GM19452 (cell line): ENCODE measurements at regions not wholly inside any gene's neighbourhood (a gene's known extent, or its start where the extent isn't known, plus 50 kb on each side); places are given as distances from the start of the nearest gene placed in this dataset.

ENCODE experiments used
- ATAC-seq: cut with Tn5 transposase; IDR thresholded peaks from one replicate; pipeline ENCODE4 v1.9.1; 2021; ENCODE audit not compliant: unreplicated experiment

DNA sequence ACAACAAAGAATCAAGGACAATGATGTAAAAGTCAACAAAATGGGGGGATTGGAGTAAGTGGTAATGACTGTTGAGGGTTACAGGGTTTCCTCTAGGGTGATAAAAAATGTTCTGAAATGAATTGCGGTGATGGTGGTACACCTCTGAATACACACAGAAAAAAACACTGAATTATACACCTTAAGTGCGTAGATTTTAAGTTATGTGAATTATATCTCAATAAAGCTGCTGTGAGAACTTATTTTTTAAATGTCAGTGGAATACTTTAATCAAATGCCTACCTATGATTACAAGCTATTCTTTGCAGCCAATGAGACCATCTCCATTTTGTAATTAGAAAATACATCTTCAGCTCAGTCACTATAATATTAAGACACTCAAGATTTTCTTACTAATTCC lies 53.5 kb downstream of the ZNF608 start:
- ATAC-seq = no peak

DNA sequence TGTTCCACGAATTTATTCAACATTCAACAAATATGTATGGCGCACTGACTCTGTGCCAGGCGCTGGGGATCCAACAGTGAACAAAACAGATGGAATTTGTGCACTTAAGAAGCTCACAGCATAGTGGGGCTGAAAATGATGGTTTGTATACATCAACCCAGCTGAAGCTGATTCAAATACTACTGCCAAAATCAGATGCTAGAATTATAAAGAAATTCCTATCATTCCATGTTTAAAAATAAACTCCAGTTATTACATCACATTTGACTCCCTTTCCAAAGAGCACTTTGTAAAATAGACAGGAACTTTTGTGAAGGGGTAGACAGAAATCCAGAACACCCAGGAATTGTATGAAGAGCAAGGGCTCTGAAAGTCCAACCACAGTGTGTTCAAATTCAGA lies 54.1 kb downstream of the ZNF608 start:
- no peak for ATAC-seq

DNA sequence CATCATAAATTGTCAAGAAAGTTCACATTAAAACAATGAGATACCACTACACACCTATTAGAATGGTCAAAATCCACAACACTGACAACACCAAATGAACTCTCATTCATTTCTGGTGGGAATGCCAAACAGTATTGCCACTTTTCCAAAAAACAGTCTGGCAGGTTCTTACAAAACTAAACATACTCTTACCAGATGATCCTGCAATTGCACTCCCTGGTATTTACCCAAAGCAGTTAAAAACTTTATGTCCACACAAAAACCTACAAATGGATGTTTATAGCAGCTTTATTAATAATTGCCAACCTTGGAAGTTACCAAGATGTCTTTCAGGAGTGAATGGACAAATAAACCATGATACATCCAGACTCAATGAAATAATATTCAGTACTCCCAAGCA lies 56.8 kb downstream of the ZNF608 start:
- no peak for ATAC-seq

DNA sequence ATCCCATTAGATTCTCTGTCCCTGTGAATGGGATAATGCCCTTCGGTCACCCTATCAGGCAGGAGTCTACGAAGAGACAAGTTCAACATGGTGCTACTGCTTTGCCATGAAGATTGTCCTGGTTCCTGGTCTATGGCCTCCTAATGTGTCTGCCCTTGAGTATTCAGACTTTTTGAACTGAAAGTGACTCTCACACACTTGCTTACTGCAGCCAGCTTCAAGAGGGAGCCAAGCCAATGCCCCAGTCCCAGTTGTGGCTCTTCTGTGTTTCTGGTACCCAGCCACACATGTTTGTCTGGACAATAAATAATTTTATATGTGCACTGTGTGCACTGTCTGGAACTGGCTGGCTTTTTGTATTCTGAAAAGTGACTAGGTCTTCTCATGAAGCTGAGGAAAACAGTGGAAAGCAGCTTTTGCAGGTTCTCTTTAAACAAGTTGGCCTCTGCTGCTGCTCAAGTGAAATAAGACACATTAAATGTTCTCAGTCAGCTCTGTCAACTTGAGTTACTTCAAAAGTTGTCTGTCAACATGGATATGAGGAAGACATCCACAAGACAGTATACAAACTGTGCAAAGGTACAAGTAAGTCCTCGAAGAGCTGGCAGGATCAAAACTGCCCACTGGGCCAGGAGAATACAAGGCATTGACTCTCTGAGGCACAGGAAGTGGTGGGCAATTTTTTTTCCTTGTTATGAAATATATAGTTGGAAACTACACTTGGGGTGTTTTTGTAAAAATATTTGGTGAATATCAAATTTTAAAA lies 60.0 kb downstream of the ZNF608 start:
- ATAC-seq = no peak

DNA sequence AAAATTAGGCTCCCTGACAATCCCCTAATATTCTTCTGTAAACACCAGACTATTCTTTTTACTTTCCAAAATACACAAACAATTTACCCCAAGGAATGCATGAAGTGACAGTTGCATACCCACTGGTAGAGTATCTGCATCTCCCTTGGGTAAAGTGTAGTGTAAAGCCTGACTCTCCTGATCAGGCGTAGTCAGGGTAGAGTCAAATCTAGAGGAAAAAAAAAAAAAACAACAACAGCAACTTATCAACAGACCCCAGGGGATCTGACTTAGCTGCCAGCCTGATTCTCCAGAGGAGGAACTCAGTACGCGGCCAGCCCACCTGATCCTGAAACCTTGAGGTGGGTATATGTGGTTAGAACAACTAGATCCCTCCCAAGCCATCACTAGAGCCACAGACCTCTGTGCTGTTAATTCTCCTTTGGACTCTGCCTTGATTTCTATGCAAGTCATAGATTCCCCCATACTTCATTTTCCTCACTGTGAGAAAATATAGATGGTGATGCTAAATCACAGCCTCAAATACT lies 61.0 kb downstream of the ZNF608 start:
- ATAC-seq = no peak

DNA sequence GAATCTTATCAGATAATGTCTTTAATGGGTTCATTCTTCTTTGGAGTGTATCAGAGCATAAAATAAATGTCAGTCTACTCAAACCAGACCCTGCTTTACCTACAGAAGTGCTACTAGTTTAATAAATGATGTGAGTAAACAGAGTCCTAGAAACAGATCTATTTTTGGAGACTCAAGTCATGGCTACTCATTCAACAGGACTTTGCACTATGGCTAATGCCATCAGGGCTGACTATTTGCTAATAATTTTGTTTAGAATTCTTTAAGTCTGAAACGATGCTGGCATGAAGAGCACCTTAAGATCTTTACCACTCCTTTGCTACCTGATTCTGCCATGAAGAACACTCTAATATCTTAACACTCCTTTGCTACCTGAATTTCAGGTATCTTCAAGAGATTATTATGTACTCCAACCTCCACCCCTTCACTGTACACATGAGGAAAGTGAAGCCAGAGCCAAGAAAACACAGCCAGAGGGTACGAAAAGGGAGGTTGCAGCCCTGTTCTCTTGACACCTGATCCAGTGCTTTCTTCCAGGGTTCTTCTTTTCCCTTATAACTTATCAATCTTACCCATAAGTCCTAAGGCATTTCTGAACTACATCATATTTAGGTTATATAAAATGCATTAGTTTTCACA lies 62.4 kb downstream of the ZNF608 start:
- ATAC-seq = no peak

DNA sequence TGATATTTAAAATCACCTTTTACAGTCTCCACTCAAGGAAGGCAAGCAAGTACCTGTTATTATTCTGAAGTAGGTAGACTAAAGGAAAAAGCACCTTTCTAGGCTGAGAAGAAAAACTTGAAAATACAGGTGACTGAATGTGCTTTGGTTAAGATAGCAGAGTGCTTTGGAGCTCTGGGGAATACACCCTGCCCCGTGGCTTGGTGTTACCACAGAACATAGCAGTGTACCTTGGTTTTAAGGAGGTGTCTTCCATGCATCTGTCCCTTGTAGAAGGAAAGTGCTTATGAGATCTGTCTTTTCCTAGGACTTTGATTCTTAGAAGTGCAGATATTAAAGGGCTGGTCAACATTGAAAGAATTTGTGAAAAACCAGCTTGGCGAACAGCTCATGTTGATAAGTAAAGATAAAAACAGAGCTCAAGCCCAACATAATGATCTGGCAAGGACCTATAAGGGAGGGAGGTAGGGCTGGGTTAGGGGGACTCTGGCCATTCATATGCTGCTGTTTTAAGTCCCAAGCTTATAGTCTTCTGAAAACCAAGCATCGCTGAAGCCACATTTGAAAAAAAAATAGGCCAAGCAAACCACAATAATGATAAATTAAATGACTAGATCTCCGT lies 66.8 kb downstream of the ZNF608 start:
- ATAC-seq = no peak

DNA sequence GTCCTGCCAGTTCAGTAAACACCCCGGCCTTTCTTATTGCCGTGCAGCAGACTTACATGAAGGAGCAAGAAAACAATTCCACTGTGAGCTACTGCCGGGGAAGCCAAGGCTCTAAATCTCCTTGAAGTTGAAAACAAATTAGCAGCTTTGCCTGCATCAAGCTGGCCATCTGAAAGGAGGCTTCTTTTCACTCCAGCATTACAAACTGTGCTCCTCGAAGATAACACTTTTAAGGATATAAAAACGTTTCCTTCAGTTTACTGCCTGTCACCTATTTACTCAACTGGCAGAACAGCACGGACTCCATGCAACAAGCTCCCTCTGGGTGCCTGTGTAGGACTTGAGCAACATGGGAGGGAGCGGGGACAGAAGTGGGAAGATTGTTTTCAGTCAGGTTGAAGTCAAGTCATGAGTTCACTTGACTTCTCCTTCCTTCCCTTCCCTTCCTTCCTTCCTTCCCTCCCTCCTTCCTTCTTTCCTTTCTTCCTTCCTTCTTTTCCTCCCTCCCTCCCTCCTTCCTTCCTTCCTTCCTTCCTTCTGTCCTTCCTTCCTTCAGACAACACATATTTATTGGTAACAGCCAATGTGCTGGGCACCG lies 67.4 kb downstream of the ZNF608 start:
- no peak for ATAC-seq

DNA sequence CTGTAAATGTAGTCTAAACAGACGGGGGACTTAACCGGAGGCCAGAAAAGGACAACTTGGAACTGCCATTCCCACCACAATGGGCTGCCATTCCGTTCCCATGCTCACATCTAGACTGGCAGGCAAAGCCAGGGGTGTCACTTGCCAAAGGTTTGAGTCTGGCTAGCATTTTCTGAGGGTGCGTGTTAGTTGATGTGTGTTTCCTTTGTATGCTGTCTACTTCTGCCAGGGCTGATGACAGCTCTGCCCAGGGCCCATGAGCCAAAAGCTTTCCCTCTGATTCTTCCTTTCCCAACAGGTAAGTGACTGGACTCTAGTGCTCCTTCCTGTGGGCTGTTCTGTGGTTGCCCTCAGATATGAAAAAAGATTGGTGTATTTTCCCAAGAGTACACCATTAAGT lies 68.0 kb downstream of the ZNF608 start:
- no peak for ATAC-seq

DNA sequence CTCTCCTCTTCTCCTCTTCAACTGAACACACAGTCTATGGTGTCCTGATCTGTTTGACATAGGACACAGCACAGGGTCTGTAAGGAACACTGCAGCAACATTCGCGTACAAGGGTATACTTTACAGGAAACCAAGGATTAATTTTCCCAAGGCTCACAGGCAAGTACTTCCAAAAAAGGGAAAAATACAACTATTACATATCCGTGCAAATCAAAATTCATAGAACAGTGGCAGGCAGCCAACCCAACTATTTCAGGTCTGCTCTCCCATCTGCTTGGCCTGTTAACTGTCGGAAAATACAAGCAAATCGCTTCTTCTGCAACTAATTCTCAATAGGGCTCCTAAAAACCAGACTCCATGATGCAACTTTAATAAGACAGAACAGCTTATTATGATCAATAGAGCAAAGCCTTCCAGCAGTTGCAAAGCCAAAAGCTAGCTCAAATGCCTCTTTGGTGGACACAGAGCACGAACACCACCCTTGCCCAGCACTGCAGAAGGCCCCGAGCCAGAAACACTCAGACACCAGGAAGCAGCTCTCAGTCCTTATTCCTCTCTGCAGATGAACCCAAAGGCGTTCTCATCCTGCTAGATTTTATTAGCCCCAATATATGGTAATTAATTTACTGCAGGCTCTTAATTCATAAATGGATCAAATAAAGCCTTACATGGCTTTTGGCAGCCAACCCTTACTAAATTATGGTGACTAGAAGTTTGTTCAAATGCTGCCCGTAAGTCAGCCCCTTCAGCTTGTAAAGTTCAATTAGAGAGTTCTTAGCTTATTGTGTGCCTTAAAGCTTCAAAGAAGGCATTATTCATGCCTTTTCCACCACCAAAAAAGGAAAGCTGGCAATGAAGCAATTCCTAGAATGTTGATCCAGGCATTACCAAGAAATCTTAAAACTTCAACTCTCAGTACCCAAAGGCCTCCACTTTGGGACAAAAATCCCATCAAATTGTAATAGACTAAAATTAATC lies 68.8 kb downstream of the ZNF608 start:
- no peak for ATAC-seq

DNA sequence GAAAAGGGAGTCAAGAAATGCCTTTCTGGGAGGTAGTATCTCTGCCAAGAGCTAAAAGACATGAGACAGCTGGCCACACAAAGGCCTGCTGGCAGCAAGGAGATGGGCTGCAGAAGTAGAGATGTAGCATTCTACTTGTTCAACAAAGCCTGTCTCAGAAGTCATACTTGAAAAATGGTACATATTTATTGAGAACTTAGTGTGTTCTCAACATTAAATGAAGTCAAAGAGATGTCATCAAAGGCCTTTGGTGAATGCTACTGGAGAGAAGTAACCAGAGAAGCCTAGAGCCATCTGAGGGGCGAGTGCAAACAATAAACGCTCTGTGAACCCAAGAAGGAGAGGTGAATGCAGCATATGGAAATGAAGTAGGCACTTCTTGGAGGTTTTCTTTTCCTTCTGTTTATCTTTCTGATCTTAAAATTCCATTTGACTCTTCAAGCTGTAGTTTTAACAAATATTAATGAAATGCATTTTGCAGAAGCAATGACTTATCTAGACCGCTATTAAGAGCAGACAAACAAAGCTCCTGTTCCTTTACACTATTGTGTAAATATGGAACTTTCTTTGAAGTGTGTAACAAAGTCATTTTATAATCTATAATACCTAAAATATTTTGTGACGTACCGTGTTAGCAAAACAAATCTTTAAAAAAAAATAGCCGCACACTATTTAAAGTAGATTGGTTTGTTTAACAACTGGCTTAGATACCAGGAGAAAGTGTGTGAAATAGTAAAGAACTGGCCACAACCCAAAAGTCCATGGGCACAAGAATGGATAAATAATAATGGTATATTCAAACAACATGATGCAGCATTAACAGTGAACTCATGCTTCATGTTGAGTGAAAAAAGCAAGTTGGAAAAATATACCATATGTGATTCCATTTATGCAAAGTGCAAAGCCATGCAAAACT lies 70.2 kb downstream of the ZNF608 start:
- no peak for ATAC-seq

DNA sequence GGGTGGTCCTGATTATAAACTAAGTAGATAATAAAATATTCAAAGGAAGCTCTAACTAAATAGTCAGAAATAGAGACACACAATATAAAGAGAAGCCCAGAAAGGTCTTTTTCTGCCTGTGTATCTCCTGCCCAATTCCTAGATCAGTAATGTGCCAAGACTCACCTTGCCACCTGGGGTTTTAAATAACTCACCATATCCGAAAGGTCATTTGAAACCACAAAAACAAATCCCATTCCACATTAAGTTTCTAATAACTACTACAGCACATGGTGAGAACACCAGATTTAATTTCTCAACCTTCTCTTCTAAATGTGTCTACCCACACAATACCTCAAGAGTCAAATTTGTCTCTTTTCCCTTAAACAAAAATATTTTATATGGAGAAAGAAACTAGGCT lies 75.2 kb downstream of the ZNF608 start:
- no peak for ATAC-seq

DNA sequence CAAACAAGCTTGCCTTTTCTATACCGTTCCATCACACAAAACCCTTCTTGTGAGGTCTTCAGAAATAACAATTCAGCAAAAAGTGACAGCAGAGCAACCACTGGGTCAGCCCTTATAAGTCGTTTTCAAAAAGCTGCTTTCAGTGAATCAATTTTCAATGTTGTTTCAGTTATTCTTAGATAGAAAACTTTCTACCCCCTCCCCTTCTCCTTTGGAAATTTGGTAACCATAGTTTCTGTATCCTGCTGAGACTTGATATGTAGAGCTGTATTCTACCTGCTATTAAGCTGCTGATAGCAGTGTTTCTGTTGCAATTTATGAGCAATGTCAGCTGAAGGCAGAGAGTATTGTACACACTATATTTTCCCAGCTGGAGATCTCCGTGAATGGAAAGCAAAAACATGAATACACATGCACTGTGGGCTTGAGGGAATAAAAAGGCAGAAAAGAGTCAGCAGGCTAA lies 75.7 kb downstream of the ZNF608 start:
- no peak for ATAC-seq

DNA sequence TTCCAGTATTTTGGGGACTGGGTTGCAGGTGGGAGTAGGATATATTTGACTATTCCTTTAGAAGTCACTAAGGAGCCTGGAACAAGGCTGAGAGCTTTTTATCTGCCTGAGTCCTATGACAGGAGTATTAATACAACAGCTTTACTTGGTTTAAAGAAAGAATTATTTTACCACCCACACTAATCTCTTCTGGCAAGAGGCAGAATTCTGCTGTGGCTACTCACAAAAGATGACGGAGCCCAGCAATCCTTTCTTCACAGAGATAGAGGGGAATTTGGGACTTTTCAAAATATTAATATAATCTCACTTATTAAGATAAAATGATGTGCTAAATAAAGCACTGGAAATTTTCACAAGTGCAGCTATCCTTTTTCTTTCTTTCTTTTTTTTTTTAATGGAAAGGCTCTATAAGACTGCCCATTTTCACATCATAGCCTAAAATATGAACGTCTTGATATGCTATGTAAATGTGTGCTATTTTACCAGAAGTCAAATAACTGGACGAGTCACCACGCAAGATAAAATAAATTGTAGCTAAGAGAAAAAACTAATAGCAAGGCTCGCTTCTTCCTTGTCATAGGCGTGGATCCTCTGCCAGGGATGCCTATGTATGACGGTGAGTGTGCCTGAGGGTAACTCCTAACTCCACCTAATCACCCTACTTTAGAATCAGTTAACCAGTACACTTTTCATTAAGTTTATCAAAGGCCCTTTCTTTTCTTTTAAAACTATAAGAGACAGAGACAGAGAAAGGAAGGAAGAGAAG lies 76.3 kb downstream of the ZNF608 start:
- ATAC-seq = no peak

DNA sequence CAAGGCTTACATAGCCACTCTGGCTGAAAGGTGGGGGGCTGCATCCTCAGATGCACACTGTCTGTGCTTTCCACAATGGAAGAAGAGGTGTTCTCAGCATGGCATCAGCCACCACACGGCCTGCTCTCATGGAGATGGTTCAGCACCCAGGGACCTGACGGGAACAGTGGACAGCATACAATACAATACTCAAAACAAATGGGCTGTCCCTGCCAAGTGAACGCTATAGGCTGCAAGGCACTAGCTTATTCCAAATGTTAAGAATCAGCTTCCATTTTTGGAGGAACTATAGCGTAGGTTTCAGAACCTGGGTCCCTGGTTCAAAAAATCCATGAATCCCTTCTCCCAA lies 77.2 kb downstream of the ZNF608 start:
- ATAC-seq = no peak

DNA sequence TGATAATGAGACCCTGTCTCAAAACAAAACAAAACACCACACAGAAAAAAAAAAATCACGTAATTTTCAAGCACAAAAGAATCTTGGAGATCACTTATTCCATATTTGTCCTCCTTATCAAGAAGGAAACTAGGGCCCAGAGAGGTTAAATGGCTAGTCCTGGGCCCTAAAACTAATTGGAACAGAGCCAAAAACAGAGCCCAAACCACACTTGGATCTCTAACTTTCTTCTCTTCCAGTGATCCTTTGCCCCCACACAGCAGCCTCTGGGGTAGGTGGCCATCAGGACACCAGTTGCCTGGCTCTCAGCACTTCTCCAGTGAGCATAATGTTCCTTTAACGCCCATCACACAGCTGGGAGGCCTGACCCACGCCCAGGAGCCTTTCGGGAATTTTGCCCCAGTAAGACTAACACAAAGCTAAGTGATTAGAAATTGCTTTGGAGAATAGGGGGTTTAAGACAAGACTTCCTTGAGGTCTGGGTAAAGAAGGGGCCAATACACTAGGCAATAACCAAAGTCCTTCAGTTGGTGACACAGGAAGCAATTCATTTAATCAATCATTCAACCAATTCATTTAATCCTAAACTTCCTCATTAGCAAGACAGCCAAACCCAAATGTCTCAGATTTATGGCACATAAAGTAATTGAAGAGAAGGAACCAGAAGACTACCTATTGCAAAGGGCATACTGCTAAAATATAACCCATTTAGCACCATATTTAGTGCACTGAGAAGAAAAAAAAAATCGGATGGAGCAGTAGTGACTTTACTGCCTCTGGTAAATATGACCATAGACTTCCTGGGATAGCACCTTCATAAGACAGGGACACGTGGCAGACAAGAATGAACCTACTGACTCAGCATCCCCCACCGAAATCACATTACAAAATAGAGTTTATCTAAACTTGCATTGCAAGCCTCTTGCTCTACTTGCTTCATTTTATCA lies 77.8 kb downstream of the ZNF608 start:
- ATAC-seq = no peak

DNA sequence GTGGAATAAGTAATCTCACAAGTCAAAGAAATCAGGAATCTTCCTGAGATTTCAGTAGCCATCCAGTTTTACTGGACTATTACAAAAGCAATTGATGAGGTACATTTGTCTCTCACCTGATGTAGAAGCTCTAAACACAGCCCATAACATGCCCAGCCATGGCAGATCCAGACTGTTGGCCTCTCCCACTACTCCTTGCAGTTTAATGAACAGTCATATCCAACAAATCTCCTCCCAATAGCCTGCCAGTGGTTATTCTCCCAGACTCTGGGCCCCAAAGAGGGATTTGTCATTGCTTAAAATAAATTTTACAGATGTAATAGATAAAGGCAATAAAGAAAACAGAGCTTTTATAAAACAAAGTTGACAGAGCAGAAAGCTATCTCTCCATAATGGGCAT lies 80.8 kb downstream of the ZNF608 start:
- ATAC-seq = no peak

DNA sequence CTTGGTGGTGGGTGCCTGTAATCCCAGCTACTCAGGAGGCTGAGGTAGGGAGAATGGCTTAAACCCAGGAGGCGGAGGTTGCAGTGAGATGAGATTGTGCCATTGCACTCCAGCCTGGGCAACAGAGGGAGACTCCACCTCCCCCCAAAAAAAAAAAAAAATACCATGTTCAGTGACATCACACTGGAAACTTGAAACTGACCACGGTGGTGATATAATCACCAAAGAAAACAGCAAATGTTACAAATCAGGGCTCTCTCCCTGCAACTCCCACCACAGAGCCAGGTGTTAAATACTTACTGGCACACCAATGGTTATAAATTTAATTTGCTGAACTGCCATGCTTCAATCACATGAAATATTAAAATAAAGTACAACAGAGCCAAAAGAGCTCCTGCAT lies 81.4 kb downstream of the ZNF608 start:
- ATAC-seq = no peak
